Loucy (cell line): ENCODE measurements at regions not wholly inside any gene's neighbourhood (a gene's known extent, or its start where the extent isn't known, plus 50 kb on each side); places are given as distances from the start of the nearest gene placed in this dataset.
"Not testable (repeated sequence)": the region's sequence is repeated elsewhere in the genome, so short reads cannot be mapped to it uniquely, and the experiment has no call there.

Source experiments
- H2AFZ ChIP-seq: fragments of 200-600 bp; sonication (generic); 2 replicates; pipeline ENCODE4 v1.6.0; 2016; ENCODE audit warnings: antibody characterized with exemption, mild to moderate bottlenecking, low read length, moderate library complexity
- H3F3A ChIP-seq: fragments of 200-600 bp; 2 replicates; pipeline ENCODE4 v1.6.0; 2016; ENCODE audit warnings: antibody characterized with exemption, low read depth, mild to moderate bottlenecking
- H3K27me3 ChIP-seq: fragments of 200-600 bp; sonication (generic); 2 replicates; pipeline ENCODE4 v1.6.1; 2014; ENCODE audit warnings: low read length, mild to moderate bottlenecking; ENCODE audit not compliant: insufficient read depth, poor library complexity, severe bottlenecking
- H3K36me3 ChIP-seq: fragments of 200-600 bp; sonication (generic); 2 replicates; pipeline ENCODE4 v1.6.1; 2016; ENCODE audit warnings: low read length; ENCODE audit not compliant: insufficient read depth
- H3K4me1 ChIP-seq: fragments of 200-600 bp; sonication (generic); 2 replicates; pipeline ENCODE4 v1.5.1; 2014; ENCODE audit warnings: low read length, mild to moderate bottlenecking; ENCODE audit not compliant: insufficient read depth, poor library complexity, severe bottlenecking
- H3K4me2 ChIP-seq: fragments of 200-600 bp; sonication (generic); 2 replicates; pipeline ENCODE4 v1.6.0; 2014; ENCODE audit warnings: antibody characterized with exemption, low read length, low read depth, mild to moderate bottlenecking; ENCODE audit not compliant: poor library complexity, severe bottlenecking
- H3K4me3 ChIP-seq: fragments of 200-600 bp; sonication (generic); 2 replicates; pipeline ENCODE4 v1.5.1; 2014; ENCODE audit warnings: low read length, mild to moderate bottlenecking, mixed read lengths; ENCODE audit not compliant: poor library complexity, severe bottlenecking
- H3K79me2 ChIP-seq: fragments of 200-600 bp; sonication (generic); 2 replicates; pipeline ENCODE4 v1.6.1; 2014; ENCODE audit warnings: low read length; ENCODE audit not compliant: insufficient read depth
- H3K9ac ChIP-seq: fragments of 200-600 bp; sonication (generic); 2 replicates; pipeline ENCODE4 v1.6.0; 2014; ENCODE audit warnings: mild to moderate bottlenecking, low read depth, low read length, moderate library complexity; ENCODE audit not compliant: poor library complexity, severe bottlenecking
- H3K9me2 ChIP-seq: fragments of 200-600 bp; sonication (generic); replicated peaks from 2 replicates; pipeline ENCODE4 v1.6.1; 2016; ENCODE audit warnings: low read depth, low read length, mixed read lengths
- H3K9me3 ChIP-seq: fragments of 200-600 bp; sonication (generic); 2 replicates; pipeline ENCODE4 v1.6.1; 2014; ENCODE audit warnings: mild to moderate bottlenecking, antibody characterized with exemption, low read length, low read depth; ENCODE audit not compliant: insufficient read depth
- H4K20me1 ChIP-seq: fragments of 200-600 bp; sonication (generic); 2 replicates; pipeline ENCODE4 v1.6.0; 2014; ENCODE audit warnings: antibody characterized with exemption, low read length, mild to moderate bottlenecking; ENCODE audit not compliant: insufficient read depth, poor library complexity, severe bottlenecking
- EZH2phosphoT487 ChIP-seq: fragments of 200-600 bp; IDR thresholded peaks from 2 replicates; pipeline ENCODE4 v1.6.1; 2018; ENCODE audit warnings: antibody characterized with exemption, mild to moderate bottlenecking, moderate library complexity, borderline replicate concordance
- TF ChIP-seq, protein P1 (sequence below): fragments of 200-600 bp; sonication (generic); conservative IDR thresholded peaks from 2 replicates; pipeline ENCODE4 v1.5.1; 2014; ENCODE audit warnings: mild to moderate bottlenecking, antibody characterized with exemption, low read length

DNA sequence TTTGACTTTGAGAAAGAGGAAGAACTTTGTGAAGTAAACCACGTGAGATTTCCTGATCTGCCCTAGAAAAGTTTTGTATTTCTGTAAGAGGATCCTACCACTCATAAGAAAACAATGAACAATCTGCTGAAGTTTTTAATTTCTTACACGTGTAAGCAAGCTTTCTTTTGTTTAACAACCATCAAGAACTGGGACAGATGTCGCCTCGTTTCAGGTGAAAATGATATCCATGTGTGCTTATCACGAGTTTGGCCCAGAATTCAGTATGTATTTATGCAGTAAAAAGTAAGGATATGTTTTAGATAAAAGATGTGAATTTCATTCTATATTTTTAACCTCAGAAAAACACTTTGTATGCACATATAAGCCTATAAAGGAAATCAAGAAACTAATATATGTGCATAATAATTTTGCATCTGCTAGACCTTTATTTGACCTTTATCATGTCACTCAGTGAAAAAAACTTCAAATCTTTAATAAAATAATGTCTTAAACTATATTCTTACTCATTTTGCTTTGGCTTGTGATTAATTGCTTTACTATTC, 56.9 kb upstream of the DHRS4 start:
- H3K4me2 ChIP-seq = no peak overlapping the region
- no peak overlapping the region for H2AFZ ChIP-seq

DNA sequence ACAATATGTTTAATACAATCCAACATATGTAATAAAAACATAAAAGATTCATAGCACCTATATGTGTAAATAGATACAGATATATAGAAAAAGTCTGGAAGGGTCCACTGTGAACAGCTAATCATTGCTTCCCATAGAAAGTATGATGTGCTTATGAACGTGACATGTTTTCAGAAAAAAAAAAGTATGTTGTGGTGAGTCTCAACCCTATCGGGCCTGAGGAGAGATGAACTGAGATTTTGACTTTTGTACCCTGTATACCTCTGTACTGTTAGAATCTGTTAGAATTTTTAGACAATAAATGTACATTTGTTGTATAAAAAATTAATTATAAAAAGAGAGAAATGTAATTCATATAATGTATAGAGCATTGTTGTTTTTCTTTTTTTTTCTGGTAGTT, 56.3 kb upstream of the DHRS4 start:
- not testable (repeated sequence) for H3K4me3 ChIP-seq, H3K9ac ChIP-seq, H3K4me1 ChIP-seq, H2AFZ ChIP-seq, H4K20me1 ChIP-seq, H3K36me3 ChIP-seq, H3K9me2 ChIP-seq, H3K4me2 ChIP-seq, H3K79me2 ChIP-seq, H3K9me3 ChIP-seq, H3K27me3 ChIP-seq, H3F3A ChIP-seq

More for the DNA sequence above, 56.9 kb upstream of the DHRS4 start:
- no peaks in the 10 kb centered on the region for H3K79me2 ChIP-seq
- H3F3A ChIP-seq = no peaks in the 10 kb centered on the region
- no peaks in the 10 kb centered on the region for H3K9me3 ChIP-seq
- H3K27me3 ChIP-seq = no peaks in the 10 kb centered on the region
- H3K4me1 ChIP-seq = no peaks in the 10 kb centered on the region
- no peak for TF ChIP-seq EZH2phosphoT487
- TF ChIP-seq, protein P1, sequence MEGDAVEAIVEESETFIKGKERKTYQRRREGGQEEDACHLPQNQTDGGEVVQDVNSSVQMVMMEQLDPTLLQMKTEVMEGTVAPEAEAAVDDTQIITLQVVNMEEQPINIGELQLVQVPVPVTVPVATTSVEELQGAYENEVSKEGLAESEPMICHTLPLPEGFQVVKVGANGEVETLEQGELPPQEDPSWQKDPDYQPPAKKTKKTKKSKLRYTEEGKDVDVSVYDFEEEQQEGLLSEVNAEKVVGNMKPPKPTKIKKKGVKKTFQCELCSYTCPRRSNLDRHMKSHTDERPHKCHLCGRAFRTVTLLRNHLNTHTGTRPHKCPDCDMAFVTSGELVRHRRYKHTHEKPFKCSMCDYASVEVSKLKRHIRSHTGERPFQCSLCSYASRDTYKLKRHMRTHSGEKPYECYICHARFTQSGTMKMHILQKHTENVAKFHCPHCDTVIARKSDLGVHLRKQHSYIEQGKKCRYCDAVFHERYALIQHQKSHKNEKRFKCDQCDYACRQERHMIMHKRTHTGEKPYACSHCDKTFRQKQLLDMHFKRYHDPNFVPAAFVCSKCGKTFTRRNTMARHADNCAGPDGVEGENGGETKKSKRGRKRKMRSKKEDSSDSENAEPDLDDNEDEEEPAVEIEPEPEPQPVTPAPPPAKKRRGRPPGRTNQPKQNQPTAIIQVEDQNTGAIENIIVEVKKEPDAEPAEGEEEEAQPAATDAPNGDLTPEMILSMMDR = no peak
- no peaks in the 10 kb centered on the region for H3K36me3 ChIP-seq
- no peaks in the 10 kb centered on the region for H4K20me1 ChIP-seq
- H3K4me3 ChIP-seq = no peak overlapping the region
- no peak overlapping the region for H3K9ac ChIP-seq
- no peaks in the 10 kb centered on the region for H3K9me2 ChIP-seq

DNA sequence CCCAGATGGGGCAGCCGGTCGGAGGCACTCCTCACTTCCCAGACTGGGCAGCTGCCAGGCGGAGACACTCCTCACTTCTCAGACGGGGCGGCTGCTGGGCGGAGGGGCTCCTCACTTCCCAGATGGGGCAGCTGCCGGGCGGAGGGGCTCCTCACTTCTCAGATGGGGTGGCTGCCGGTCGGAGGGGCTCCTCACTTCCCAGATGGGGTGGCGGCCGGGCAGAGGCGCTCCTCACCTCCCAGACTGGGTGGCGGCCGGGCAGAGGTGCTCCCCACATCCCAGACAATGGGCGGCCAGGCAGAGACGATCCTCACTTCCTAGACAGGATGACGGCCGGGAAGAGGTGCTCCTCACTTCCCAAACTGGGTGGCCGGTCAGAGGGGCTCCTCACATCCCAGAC, 55.2 kb upstream of the DHRS4 start:
- H3K4me3 ChIP-seq, H3K27me3 ChIP-seq, H2AFZ ChIP-seq, H3F3A ChIP-seq, H3K79me2 ChIP-seq, H3K36me3 ChIP-seq, H4K20me1 ChIP-seq, H3K4me1 ChIP-seq, H3K9ac ChIP-seq, H3K9me2 ChIP-seq, H3K4me2 ChIP-seq, H3K9me3 ChIP-seq: not testable (repeated sequence)

DNA sequence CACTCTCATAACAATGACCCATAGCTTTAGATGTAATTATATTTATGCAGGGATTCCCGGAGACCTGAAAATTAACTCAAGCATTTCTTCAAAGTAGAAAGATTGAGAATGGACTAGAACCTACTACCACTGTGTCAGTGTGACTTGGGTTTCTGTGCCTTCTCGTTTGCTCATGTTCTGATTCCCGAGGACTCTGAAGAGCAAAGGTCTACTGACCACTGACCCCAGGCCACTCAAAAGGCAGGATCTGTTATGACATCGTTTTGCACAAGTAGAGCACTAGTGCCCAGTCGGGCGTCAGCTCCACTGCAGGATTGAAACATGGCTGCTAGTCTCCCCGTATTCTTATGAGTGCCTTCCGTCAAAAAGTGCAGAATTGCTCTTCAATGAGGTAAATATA, 53.8 kb upstream of the DHRS4 start:
- no peak overlapping the region for H3K4me2 ChIP-seq
- H3K79me2 ChIP-seq = no peaks in the 10 kb centered on the region
- TF ChIP-seq EZH2phosphoT487 = no peak
- TF ChIP-seq, protein P1 = no peak
- H3K36me3 ChIP-seq = no peaks in the 10 kb centered on the region
- no peaks in the 10 kb centered on the region for H3K9me3 ChIP-seq
- no peaks in the 10 kb centered on the region for H3K9me2 ChIP-seq
- H3K4me3 ChIP-seq = no peak overlapping the region
- H2AFZ ChIP-seq = no peak overlapping the region
- no peaks in the 10 kb centered on the region for H3K4me1 ChIP-seq
- no peaks in the 10 kb centered on the region for H3F3A ChIP-seq
- no peak overlapping the region for H3K9ac ChIP-seq
- no peaks in the 10 kb centered on the region for H3K27me3 ChIP-seq
- no peaks in the 10 kb centered on the region for H4K20me1 ChIP-seq
